Stomach (tissue), 4 donors: ENCODE measurements at regions not wholly inside any gene's neighbourhood (a gene's known extent, or its start where the extent isn't known, plus 50 kb on each side); places are given as distances from the start of the nearest gene placed in this dataset.

ENCODE experiments used
- CTCF ChIP-seq, 7 experiments: fragments of 450-650 bp in 4 of 7; fragments of 200-600 bp in 3 of 7; sonication (generic) in 3 of 7; IDR thresholded peaks; one replicate each; pipeline ENCODE4 v1.5.1; 2016 to 2019; ENCODE audit warnings: antibody characterized with exemption in 7 of 7, control low read depth in 2 of 7, mild to moderate bottlenecking in 1 of 7
- POLR2A ChIP-seq, 4 donors: fragments of 450-650 bp; IDR thresholded peaks; one replicate each; pipeline ENCODE4 v1.6.1; 2016; ENCODE audit warnings: antibody characterized with exemption in 4 of 4, control low read depth in 2 of 4, mild to moderate bottlenecking in 1 of 4, moderate library complexity in 1 of 4
- POLR2AphosphoS5 ChIP-seq, 3 donors: sonication (generic); formaldehyde crosslinking; IDR thresholded peaks; one replicate each; pipeline ENCODE4 v1.6.1; 2016; ENCODE audit warnings: antibody characterized with exemption in 3 of 3

GRCh38 chr1:234917495-234918180 is 211.0 kb downstream of the TOMM20 start:
- TF ChIP-seq POLR2A (IDR thresholded peaks at IDR 0.05) (no peak), POLR2AphosphoS5 (IDR thresholded peaks at IDR 0.05) (no peak), CTCF (IDR thresholded peaks at IDR 0.05) (no peak)
